HEK293 (cell line): ENCODE measurements at regions not wholly inside any gene's neighbourhood (a gene's known extent, or its start where the extent isn't known, plus 50 kb on each side); places are given as distances from the start of the nearest gene placed in this dataset.

ENCODE experiments used
- CTCF ChIA-PET: fragments of 350-600 bp; formaldehyde crosslinking; extraction: SDS; loops from one replicate; lab custom pipeline; 2021; ENCODE audit warnings: antibody characterized with exemption; lab: Yijun Ruan, JAX
- POLR2A ChIA-PET: fragments of 300-600 bp; formaldehyde crosslinking; extraction: SDS; loops from one replicate; lab custom pipeline; 2020; ENCODE audit warnings: antibody characterized with exemption, inconsistent platforms; lab: Yijun Ruan, JAX
- H3K27ac ChIP-seq: fragments of 200-500 bp; sonication (Bioruptor generic); 2 replicates; pipeline ENCODE4 v1.5.1; 2014; ENCODE audit warnings: low read depth, low read length, control low read depth, inconsistent platforms; ENCODE audit errors: extremely low read depth
- H3K36me3 ChIP-seq, 2 experiments: fragments of 200-500 bp in 1 of 2; sonication (Bioruptor generic) in 1 of 2; 1 replicate in 1 of 2; 2 replicates in 1 of 2; pipeline ENCODE4 v1.5.1; 2014 to 2017; ENCODE audit warnings: inconsistent platforms in 2 of 2, low read length in 2 of 2; ENCODE audit not compliant: control insufficient read depth in 2 of 2, insufficient read depth in 1 of 2
- H3K4me1 ChIP-seq: fragments of 200-500 bp; sonication (Bioruptor generic); 2 replicates; pipeline ENCODE4 v1.5.1; 2014; ENCODE audit warnings: mild to moderate bottlenecking, low read length, inconsistent platforms; ENCODE audit not compliant: control insufficient read depth, insufficient read depth
- H3K4me3 ChIP-seq: 2 replicates; pipeline ENCODE4 v1.5.1; 2011; ENCODE audit warnings: low read depth, mild to moderate bottlenecking, control low read depth, low read length, moderate library complexity
- H3K9me3 ChIP-seq: fragments of 200-500 bp; sonication (Bioruptor generic); 2 replicates; pipeline ENCODE4 v1.5.1; 2014; ENCODE audit warnings: low read depth, low read length, inconsistent platforms; ENCODE audit not compliant: control insufficient read depth, insufficient read depth
- AEBP2 ChIP-seq: fragments of 450-650 bp; formaldehyde crosslinking; IDR thresholded peaks from 2 replicates; pipeline ENCODE4 v1.5.1; 2016; ENCODE audit warnings: missing biosample characterization, missing genetic modification characterization, borderline replicate concordance
- ATF2 ChIP-seq: fragments of 450-650 bp; formaldehyde crosslinking; IDR thresholded peaks from 2 replicates; pipeline ENCODE4 v1.5.1; 2016; ENCODE audit warnings: missing biosample characterization, missing genetic modification characterization, low read depth
- CTCF ChIP-seq: fragments of 450-650 bp; formaldehyde crosslinking; IDR thresholded peaks from 2 replicates; pipeline ENCODE4 v1.5.1; 2016; ENCODE audit warnings: missing biosample characterization, missing genetic modification characterization
- KLF10 ChIP-seq: fragments of 450-650 bp; IDR thresholded peaks from 2 replicates; pipeline ENCODE4 v1.5.1; 2018; ENCODE audit warnings: missing biosample characterization, mild to moderate bottlenecking, missing genetic modification characterization
- MYNN ChIP-seq: fragments of 450-650 bp; formaldehyde crosslinking; IDR thresholded peaks from 2 replicates; pipeline ENCODE4 v1.5.1; 2016; ENCODE audit warnings: missing biosample characterization, missing genetic modification characterization, borderline replicate concordance
- PRDM2 ChIP-seq: fragments of 450-650 bp; formaldehyde crosslinking; IDR thresholded peaks from 2 replicates; pipeline ENCODE4 v1.5.1; 2016; ENCODE audit warnings: missing biosample characterization, missing genetic modification characterization, borderline replicate concordance
- REPIN1 ChIP-seq: fragments of 450-650 bp; formaldehyde crosslinking; IDR thresholded peaks from 2 replicates; pipeline ENCODE4 v1.5.1; 2017; ENCODE audit warnings: missing biosample characterization, missing genetic modification characterization, low read depth
- ZFP3 ChIP-seq: fragments of 450-650 bp; formaldehyde crosslinking; IDR thresholded peaks from 2 replicates; pipeline ENCODE4 v1.5.1; 2016; ENCODE audit warnings: low read depth, missing biosample characterization, missing genetic modification characterization
- ZNF175 ChIP-seq: fragments of 450-650 bp; formaldehyde crosslinking; IDR thresholded peaks from 2 replicates; pipeline ENCODE4 v1.5.1; 2016; ENCODE audit warnings: missing biosample characterization, missing genetic modification characterization
- ZNF184 ChIP-seq: fragments of 450-650 bp; IDR thresholded peaks from 2 replicates; pipeline ENCODE4 v1.5.1; 2018; ENCODE audit warnings: missing biosample characterization, mild to moderate bottlenecking, missing genetic modification characterization
- ZNF19 ChIP-seq: fragments of 450-650 bp; formaldehyde crosslinking; IDR thresholded peaks from 2 replicates; pipeline ENCODE4; 2016; ENCODE audit warnings: missing biosample characterization, missing genetic modification characterization, low read depth
- ZNF2 ChIP-seq: fragments of 450-650 bp; formaldehyde crosslinking; IDR thresholded peaks from 2 replicates; pipeline ENCODE4 v1.5.1; 2016; ENCODE audit warnings: missing biosample characterization, missing genetic modification characterization
- ZNF341 ChIP-seq: fragments of 450-650 bp; formaldehyde crosslinking; IDR thresholded peaks from 2 replicates; pipeline ENCODE4; 2016; ENCODE audit warnings: low read depth, missing biosample characterization, missing genetic modification characterization
- ZNF366 ChIP-seq: fragments of 450-650 bp; formaldehyde crosslinking; conservative IDR thresholded peaks from 2 replicates; pipeline ENCODE4 v1.5.1; 2016; ENCODE audit warnings: missing biosample characterization, missing genetic modification characterization
- ZNF416 ChIP-seq: fragments of 450-650 bp; formaldehyde crosslinking; IDR thresholded peaks from 2 replicates; pipeline ENCODE4 v1.5.1; 2016; ENCODE audit warnings: missing biosample characterization, missing genetic modification characterization
- ZNF514 ChIP-seq: fragments of 450-650 bp; formaldehyde crosslinking; IDR thresholded peaks from 2 replicates; pipeline ENCODE4 v1.5.1; 2016; ENCODE audit warnings: missing biosample characterization, missing genetic modification characterization
- ZNF521 ChIP-seq: fragments of 450-650 bp; formaldehyde crosslinking; IDR thresholded peaks from 2 replicates; pipeline ENCODE4 v1.5.1; 2017; ENCODE audit warnings: missing biosample characterization, mild to moderate bottlenecking, missing genetic modification characterization
- ZNF571 ChIP-seq: fragments of 450-650 bp; formaldehyde crosslinking; IDR thresholded peaks from 2 replicates; pipeline ENCODE4 v1.5.0; 2017; ENCODE audit warnings: missing biosample characterization, missing genetic modification characterization
- ZNF580 ChIP-seq: fragments of 450-650 bp; formaldehyde crosslinking; IDR thresholded peaks from 2 replicates; pipeline ENCODE4 v1.5.1; 2016; ENCODE audit warnings: missing biosample characterization, missing genetic modification characterization
- ZNF623 ChIP-seq: fragments of 450-650 bp; formaldehyde crosslinking; IDR thresholded peaks from 2 replicates; pipeline ENCODE4 v1.5.1; 2016; ENCODE audit warnings: missing biosample characterization, missing genetic modification characterization
- ZNF777 ChIP-seq: fragments of 450-650 bp; formaldehyde crosslinking; IDR thresholded peaks from 2 replicates; pipeline ENCODE4 v1.5.1; 2017; ENCODE audit warnings: missing biosample characterization, missing genetic modification characterization, borderline replicate concordance
- ZSCAN30 ChIP-seq: fragments of 450-650 bp; IDR thresholded peaks from 2 replicates; pipeline ENCODE4 v1.5.1; 2018; ENCODE audit warnings: missing biosample characterization, mild to moderate bottlenecking, missing genetic modification characterization, moderate library complexity

- ChIA-PET CTCF (interaction anchor here (0.6 kb wide), 1 partner anchor 192 kb away, joined by 4 read pairs; no protein-coding TSS in a partner anchor), POLR2A (no interaction called here)
- H3K27ac ChIP-seq: no peak overlapping the region
- H3K36me3 ChIP-seq: no peaks in the 10 kb centered on the region
- H3K4me3 ChIP-seq: no peak overlapping the region
- H3K9me3 ChIP-seq: no peaks in the 10 kb centered on the region
- TF ChIP-seq ZNF623 (tag by site-specific recombination): no peak
- no peak for TF ChIP-seq KLF10
- no peak for TF ChIP-seq ZNF777 (tag by site-specific recombination)
- no peaks in the 10 kb centered on the region for H3K4me1 ChIP-seq
Measured at GRCh38 chr2:149787206-149787605, 199.6 kb upstream of the MMADHC start.

GRCh38 chr2:149783284-149783683 is 195.7 kb upstream of the MMADHC start:
- CTCF ChIA-PET: no interaction called here

More at GRCh38 chr2:149783284-149783683, 195.7 kb upstream of the MMADHC start:
- H3K4me1 ChIP-seq: no peaks in the 10 kb centered on the region
- H3K4me3 ChIP-seq: no peak overlapping the region
- H3K27ac ChIP-seq: no peak overlapping the region
- POLR2A ChIA-PET: no interaction called here
- no peaks in the 10 kb centered on the region for H3K36me3 ChIP-seq
- TF ChIP-seq ZNF416 (tag by site-specific recombination) (no peak), ZNF580 (tag by site-specific recombination) (no peak), ZNF514 (no peak), ZNF19 (tag by site-specific recombination) (no peak), CTCF (tag by site-specific recombination) (no peak), ZNF366 (no peak), ZNF521 (tag by site-specific recombination) (no peak), ZNF184 (tag by site-specific recombination) (no peak), PRDM2 (tag by site-specific recombination) (no peak), AEBP2 (tag by site-specific recombination) (no peak), ZFP3 (tag by site-specific recombination) (no peak), ZNF341 (tag by site-specific recombination) (no peak), REPIN1 (tag by site-specific recombination) (no peak), ZNF571 (tag by site-specific recombination) (no peak), ZNF2 (no peak), ZSCAN30 (no peak), ZNF175 (tag by site-specific recombination) (no peak), ATF2 (no peak), MYNN (tag by site-specific recombination) (no peak)
- TF ChIP-seq, all 188 proteins: peak for 0
- no peaks in the 10 kb centered on the region for H3K9me3 ChIP-seq
